NCI-H2227 (cell line): ENCODE measurements at regions not wholly inside any gene's neighbourhood (a gene's known extent, or its start where the extent isn't known, plus 50 kb on each side); places are given as distances from the start of the nearest gene placed in this dataset.

Experiments
- DNase-seq: peaks from one replicate; lab custom pipeline; 2025; ENCODE audit not compliant: unreplicated experiment; lab: John Stamatoyannopoulos, UW

GRCh38 chr10:88082806-88083596, 219.6 kb downstream of the PTEN start:
- no peak for DNase-seq

- DNase-seq, result no peak
Measured at GRCh38 chr10:88083597-88083989, 220.2 kb downstream of the PTEN start.

GRCh38 chr10:88086187-88086960, 222.9 kb downstream of the PTEN start:
- DNase-seq, result no peak

- DNase-seq, result no peak
Measured at GRCh38 chr10:88088441-88089340, 225.3 kb downstream of the PTEN start.

DNA sequence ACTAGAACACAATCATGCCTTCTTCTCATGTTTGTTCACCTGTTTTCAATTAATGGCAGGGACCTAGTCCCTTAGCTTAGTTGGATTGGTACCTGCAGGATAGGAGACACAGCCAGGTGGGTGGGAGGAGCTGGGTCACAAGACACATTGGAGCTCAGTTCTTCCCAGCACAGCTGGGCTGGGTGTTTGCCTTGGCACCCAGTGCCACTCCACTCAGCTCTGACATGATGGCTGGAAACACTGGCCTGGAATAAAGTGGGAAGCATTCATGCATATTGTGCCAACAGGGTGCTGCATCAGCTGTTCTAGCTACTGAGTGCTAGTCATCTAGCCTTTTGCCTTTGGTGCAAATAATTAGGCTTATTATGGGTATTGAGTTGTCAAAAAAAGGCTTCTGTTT, 226.1 kb downstream of the PTEN start:
- no peak for DNase-seq

DNA sequence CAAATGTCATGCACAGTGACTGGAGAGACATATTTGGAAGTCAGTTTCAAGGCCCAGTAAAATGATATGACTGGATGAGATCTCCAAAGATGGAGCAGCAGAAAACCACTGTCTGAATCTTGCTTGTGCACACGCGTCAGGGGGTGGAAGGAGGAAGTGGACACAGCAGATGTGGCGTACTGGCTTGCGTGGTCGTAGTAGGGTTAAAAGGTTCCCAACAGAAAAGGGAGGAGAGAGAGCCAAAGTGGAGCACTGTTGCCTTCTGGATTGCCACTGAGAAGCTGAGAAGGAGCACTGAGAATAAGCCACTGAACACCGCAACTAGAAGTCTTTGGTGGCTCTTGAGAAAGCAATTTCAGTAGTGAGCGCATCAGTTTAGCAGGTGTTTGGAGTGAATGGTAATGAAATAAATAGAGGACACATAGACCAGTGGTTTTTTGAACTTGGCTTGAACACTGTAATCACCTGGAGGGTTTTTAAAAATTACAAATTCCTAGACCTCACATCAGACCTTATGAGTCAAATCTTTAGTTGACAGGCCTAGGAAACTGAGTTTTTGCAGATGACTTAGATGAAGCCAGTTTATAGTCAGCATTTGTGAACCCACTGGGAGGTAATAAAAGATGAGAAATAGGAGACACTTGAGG, 227.3 kb downstream of the PTEN start:
- no peak for DNase-seq

DNA sequence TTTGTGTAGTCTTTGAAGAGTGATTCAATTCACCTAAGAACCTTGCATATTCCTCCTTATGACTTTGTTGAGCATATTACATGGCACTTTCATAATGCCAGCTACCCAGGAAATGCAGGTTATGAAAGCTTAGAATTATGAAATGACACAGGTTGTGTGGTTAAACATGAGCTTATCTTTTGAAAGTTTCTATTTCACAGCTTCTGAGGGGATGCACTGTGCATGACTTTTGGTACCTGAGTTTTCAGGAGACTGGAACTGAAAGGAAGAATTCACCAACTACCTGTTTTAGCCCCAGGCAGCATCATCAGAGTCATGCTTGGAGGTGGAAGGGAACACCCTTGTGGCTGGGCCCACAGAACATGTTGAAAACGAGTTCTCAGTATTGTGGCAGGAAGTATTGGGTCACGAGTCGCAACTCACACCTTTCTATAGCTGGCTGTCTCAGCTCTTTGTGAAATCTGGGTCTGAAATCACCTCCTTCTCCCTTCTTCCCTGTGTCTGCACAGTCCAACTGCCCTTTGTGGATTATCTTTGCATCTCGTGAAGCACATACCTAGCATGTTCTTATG, 228.2 kb downstream of the PTEN start:
- DNase-seq, result no peak

- no peak for DNase-seq
Measured at GRCh38 chr10:88092265-88092664, 228.8 kb downstream of the PTEN start.

DNA sequence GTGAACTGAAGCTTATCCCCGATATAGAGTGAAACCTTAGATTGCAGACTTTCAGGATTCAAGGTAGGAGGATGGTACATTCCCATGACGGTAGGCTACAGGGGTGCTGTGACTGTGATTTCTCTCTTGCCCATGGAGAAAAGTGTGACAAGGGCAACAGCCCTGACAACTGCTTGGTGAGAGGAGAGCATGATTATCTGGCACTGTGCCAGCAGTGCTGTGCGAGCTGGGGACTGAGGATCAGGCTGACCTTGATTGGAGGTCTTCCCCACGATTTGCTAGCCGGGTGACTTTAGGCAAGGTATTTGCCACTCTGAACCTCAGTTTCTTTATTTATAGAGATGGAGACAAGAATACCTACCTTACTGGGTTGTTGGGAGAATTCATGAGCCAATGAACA, 229.5 kb downstream of the PTEN start:
- peak; percentile 51 for DNase-seq

GRCh38 chr10:88094795-88095194, 231.4 kb downstream of the PTEN start:
- no peak for DNase-seq

DNA sequence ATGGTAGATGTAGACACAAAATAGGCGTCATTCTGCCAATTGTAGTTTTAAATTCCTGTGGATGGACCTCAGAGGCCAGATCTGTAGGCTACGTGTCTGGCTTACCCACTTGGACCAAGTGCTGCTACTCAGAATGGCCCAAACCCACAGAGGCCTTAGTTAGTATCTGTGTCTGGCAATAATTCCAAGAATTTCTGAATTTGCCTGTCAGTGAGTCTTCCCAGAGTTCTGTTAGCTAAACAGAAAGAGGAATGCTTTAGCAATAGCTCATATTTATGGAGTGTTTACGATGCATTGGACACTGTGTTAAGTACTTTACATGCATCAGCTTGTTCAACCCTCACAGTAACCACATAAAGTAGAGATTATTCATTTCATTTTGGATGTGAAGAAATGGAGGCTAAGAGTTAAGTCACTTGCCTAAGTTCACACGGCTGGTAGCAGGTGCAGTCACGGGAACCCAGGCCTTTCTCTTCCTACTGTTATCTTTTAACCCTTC, 231.8 kb downstream of the PTEN start:
- no peak for DNase-seq

DNA sequence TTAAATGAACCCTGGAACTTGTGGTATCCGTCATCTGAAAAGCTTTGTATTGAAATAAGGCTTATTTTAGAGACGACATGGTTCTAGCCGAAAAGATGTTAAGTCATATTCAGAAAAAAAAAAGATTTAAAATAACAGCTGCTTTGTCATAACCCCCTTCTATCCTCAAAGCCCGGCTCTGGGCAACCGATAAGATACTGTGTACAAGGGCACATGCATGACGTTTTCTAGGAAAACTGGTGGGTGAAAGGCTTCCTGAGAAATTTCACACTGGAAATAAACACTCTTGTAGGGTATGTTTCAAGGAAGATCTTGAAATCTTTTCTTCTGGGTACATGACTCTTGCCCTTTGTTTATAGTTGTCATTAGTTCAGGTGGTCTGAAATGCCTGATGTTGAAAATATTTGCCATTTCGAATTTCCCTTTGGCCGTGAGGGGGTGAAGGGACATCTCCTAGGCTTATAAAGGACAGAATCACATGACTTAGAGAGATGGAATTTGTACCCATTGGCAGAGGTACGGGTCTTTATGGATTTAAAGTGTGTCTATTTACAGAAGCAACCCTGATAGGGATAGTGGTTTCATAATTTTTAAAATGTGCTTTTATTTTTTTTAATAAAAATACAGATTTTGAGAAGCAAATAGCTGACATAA, 232.5 kb downstream of the PTEN start:
- DNase-seq, result no peak

DNA sequence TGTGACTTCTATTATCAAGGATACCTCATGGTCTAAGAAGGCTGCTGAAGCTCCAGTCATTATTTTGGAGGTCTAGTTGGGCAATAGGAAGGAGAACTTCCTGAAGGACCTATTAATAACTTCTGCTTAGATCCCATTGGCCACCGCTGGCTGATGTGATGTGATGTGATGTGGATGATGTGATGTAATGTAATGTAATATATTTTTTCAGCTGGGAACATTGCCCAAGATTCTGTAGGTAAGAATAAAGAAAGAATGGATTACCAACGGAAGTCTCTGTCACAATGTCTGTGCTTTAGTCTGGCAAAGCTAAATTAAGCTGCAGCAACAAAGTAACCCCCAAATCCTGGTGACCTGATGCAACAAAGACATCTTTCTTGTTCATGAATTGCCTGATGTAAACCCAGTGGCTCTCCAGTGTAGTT, 233.7 kb downstream of the PTEN start:
- DNase-seq, result no peak

DNA sequence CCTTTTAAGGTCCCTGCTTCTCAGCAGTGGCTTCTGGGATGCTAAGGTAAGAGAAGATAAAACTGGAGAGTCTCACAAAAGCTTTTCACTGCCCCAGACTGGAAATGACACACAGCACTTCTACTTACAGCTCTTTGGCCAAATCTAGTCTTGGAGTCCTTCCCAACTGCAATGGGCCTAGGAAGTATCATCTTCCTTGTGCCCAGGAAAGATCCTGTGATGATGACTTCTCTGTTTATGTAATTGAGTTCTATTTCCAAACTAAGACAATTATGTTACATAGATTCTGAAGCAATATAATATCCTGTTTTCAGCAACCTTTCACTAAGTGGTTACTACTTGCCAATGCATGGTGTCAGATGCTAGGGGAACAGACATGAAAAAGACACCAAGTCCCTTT, 234.1 kb downstream of the PTEN start:
- DNase-seq, result no peak

DNA sequence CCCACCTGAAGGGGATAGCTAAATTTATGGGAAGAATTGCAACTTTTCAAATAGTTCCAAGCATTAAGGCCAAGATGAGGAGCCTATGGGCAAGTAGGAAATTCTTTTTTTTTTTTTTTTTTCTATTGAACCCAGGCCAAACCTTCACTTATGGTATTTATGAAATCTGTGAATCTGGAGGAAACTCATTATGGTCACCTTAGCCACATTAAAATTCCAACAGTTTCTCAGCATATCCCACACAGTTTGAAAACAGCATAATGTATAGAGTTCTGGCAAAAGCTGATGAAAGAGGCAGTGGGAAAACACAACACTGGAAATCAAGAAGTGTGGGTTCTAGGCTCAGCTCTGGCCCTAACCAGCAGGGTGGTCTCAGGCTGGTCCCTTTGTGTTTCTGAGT, 236.9 kb downstream of the PTEN start:
- DNase-seq, result no peak

- DNase-seq, result no peak
Measured at GRCh38 chr10:88101666-88102065, 238.2 kb downstream of the PTEN start.

DNA sequence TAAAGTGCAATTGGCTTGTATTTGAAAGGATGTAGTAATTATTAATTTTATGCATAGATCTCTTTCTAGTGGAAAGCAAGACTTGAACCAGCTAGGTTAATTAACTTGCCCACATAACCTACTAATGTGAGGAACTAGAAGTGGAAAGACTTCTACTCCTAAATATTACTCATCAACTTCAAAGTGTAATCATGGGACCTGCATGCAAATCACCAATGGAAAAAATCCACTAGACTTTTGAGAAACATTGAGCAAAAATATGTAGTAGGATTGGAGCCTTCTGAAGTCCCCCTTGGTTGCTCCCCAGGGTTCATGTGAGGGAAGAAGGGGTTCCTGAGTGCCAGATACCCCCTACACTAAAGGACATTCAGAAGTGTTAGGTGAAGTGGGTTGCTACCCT, 240.2 kb downstream of the PTEN start:
- no peak for DNase-seq

DNA sequence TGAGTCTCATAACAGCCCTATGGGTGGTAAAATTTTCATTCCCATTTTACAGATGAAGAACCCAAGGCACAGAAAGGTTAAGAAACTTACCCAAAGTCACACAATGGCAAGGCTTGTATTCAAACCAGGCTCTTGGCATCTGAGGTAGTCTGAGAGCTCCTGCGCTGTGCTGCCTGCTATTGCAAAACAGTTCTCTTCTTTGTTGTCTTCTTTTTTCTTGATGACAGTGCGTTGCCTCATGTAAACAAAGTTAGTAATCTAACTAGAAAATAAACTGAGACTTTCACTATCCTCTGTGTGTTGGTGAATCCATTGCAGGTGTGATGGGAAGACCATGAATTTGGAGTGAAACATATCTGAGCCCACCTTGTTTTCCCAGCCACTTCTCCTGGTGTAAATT, 240.8 kb downstream of the PTEN start:
- DNase-seq, result no peak

GRCh38 chr10:88106366-88106765, 242.9 kb downstream of the PTEN start:
- DNase-seq, result no peak
